Osteoblast (primary cell): ENCODE measurements at regions not wholly inside any gene's neighbourhood (a gene's known extent, or its start where the extent isn't known, plus 50 kb on each side); places are given as distances from the start of the nearest gene placed in this dataset.

Source experiments
- DNase-seq: peaks from one replicate; pipeline ENCODE4 v3.0.0; 2011; ENCODE audit warnings: low spot score, mixed read lengths; ENCODE audit not compliant: insufficient read length; ENCODE audit errors: missing footprints
- H2AFZ ChIP-seq: 2 replicates; pipeline ENCODE4 v1.6.0; 2011; ENCODE audit warnings: mild to moderate bottlenecking, low read length
- H3K27ac ChIP-seq: 2 replicates; pipeline ENCODE4 v1.5.1; 2011; ENCODE audit warnings: mild to moderate bottlenecking, low read depth, low read length, moderate library complexity
- H3K27me3 ChIP-seq: 2 replicates; pipeline ENCODE4 v1.6.0; 2012; ENCODE audit warnings: mild to moderate bottlenecking, control low read depth, inconsistent platforms, low read length, moderate library complexity; ENCODE audit not compliant: insufficient read depth
- H3K36me3 ChIP-seq: 2 replicates; pipeline ENCODE4 v1.5.1; 2011; ENCODE audit warnings: mild to moderate bottlenecking, low read length, control low read depth, moderate library complexity; ENCODE audit not compliant: insufficient read depth
- H3K4me1 ChIP-seq: 2 replicates; pipeline ENCODE4 v1.5.1; 2011; ENCODE audit warnings: mild to moderate bottlenecking, low read length, control low read depth, moderate library complexity; ENCODE audit not compliant: insufficient read depth
- H3K4me2 ChIP-seq: 2 replicates; pipeline ENCODE4 v1.6.0; 2011; ENCODE audit warnings: mild to moderate bottlenecking, low read length; ENCODE audit not compliant: insufficient read depth
- H3K4me3 ChIP-seq: fragments of 200-600 bp; sonication (generic); 3 replicates; pipeline ENCODE4 v1.5.1; 2012; ENCODE audit warnings: mild to moderate bottlenecking, low read length, inconsistent platforms; ENCODE audit not compliant: insufficient read depth
- H3K79me2 ChIP-seq: 2 replicates; pipeline ENCODE4 v1.6.0; 2012; ENCODE audit warnings: mild to moderate bottlenecking, low read length, control low read depth, inconsistent platforms; ENCODE audit not compliant: insufficient read depth
- H3K9me3 ChIP-seq: 2 replicates; pipeline ENCODE4 v1.5.1; 2011; ENCODE audit warnings: low read depth, low read length, control low read depth
- H4K20me1 ChIP-seq: 2 replicates; pipeline ENCODE4 v1.6.0; 2012; ENCODE audit warnings: mild to moderate bottlenecking, low read length, control low read depth; ENCODE audit not compliant: insufficient read depth
- TF ChIP-seq, protein P1 (sequence below): IDR thresholded peaks from 2 replicates; pipeline ENCODE4 v1.5.1; 2011; ENCODE audit warnings: mild to moderate bottlenecking, low read depth, low read length, moderate library complexity; ENCODE audit errors: extremely low read depth

DNA sequence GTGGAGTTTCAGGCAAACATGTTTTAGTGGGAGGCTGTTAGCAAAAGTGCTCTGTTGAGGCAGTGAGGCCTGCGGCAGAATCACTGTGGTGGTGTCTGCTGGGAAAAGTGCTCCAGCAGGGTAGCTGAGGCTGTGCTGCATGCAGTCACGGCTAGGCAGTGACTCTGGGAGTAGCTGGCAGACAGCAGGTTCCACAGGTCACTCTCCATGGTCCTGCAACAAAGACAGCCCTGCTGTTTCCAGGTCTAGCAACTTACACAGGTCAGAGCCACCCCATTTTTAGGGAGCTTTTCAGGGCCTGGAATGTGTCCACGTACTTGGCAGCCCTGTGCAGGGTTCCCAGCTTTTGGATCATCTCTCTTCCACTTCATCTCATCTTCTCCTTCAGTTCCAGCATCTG is 184.3 kb downstream of the NAA11 start:
- H3K27me3 ChIP-seq, result no peaks in the 10 kb centered on the region
- DNase-seq, result no peak

DNA sequence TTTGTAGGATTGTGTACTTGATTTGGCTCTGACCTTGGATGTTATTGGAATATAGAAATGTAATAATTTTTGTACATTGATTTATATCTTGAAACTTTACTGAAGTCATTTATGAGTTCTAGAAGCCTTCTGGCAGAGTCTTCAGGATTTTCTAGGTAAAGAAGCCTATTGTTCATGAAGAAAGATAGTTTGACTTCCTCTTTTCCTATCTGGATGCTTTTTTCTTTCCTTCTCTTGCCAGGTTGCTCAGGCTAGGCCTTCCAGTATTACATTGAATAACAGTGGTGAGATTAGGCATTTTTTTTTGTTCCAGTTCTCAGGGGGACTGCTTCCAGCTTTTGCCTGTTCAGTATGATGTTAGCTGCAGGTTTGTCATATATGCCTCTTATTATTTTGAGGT is 191.1 kb downstream of the NAA11 start:
- Histone ChIP-seq H3K27me3 (no peaks in the 10 kb centered on the region), H4K20me1 (no peaks in the 10 kb centered on the region), H3K4me1 (no peaks in the 10 kb centered on the region), H2AFZ (no peak overlapping the region), H3K4me3 (no peak overlapping the region), H3K4me2 (no peak overlapping the region), H3K79me2 (no peaks in the 10 kb centered on the region), H3K27ac (no peak overlapping the region), H3K9me3 (no peaks in the 10 kb centered on the region), H3K36me3 (no peaks in the 10 kb centered on the region)
- DNase-seq, result no peak
- TF ChIP-seq, protein P1, sequence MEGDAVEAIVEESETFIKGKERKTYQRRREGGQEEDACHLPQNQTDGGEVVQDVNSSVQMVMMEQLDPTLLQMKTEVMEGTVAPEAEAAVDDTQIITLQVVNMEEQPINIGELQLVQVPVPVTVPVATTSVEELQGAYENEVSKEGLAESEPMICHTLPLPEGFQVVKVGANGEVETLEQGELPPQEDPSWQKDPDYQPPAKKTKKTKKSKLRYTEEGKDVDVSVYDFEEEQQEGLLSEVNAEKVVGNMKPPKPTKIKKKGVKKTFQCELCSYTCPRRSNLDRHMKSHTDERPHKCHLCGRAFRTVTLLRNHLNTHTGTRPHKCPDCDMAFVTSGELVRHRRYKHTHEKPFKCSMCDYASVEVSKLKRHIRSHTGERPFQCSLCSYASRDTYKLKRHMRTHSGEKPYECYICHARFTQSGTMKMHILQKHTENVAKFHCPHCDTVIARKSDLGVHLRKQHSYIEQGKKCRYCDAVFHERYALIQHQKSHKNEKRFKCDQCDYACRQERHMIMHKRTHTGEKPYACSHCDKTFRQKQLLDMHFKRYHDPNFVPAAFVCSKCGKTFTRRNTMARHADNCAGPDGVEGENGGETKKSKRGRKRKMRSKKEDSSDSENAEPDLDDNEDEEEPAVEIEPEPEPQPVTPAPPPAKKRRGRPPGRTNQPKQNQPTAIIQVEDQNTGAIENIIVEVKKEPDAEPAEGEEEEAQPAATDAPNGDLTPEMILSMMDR, result no peak

More for the DNA sequence above, 184.3 kb downstream of the NAA11 start:
- H2AFZ ChIP-seq, result no peak overlapping the region
- no peaks in the 10 kb centered on the region for H3K36me3 ChIP-seq
- no peak overlapping the region for H3K27ac ChIP-seq
- H3K4me1 ChIP-seq, result no peaks in the 10 kb centered on the region
- H3K9me3 ChIP-seq, result no peaks in the 10 kb centered on the region
- no peak overlapping the region for H3K4me2 ChIP-seq
- H3K79me2 ChIP-seq, result no peaks in the 10 kb centered on the region
- H4K20me1 ChIP-seq, result no peaks in the 10 kb centered on the region
- TF ChIP-seq, protein P1, result no peak
- H3K4me3 ChIP-seq, result no peak overlapping the region

DNA sequence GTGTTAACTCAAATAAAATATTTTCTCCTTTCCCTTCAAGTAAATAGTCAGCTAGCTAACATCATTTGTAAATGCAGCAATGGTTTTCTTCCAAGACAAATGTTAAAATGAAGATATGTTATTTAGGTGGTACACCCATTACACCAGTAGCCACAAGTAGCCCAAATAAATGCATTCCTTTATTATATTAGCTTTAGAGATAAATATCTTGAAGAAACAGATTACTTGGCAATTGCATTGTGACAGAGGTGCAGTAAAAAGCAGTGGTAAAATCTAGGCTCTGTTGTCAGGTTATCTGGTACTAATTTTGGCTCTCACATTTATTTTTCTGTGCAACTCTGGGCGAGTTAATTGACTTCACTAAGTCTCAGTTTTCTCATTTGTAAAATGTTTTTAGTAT is 193.0 kb downstream of the NAA11 start:
- no peaks in the 10 kb centered on the region for H3K79me2 ChIP-seq
- peaks cover 3% of the 10 kb centered on the region for H3K9me3 ChIP-seq
- TF ChIP-seq, protein P1, result no peak
- H4K20me1 ChIP-seq, result no peaks in the 10 kb centered on the region
- no peak overlapping the region for H3K27ac ChIP-seq
- no peak overlapping the region for H2AFZ ChIP-seq
- no peaks in the 10 kb centered on the region for H3K36me3 ChIP-seq
- no peaks in the 10 kb centered on the region for H3K4me1 ChIP-seq
- H3K4me3 ChIP-seq, result no peak overlapping the region
- H3K4me2 ChIP-seq, result no peak overlapping the region
- no peak for DNase-seq
- no peaks in the 10 kb centered on the region for H3K27me3 ChIP-seq

DNA sequence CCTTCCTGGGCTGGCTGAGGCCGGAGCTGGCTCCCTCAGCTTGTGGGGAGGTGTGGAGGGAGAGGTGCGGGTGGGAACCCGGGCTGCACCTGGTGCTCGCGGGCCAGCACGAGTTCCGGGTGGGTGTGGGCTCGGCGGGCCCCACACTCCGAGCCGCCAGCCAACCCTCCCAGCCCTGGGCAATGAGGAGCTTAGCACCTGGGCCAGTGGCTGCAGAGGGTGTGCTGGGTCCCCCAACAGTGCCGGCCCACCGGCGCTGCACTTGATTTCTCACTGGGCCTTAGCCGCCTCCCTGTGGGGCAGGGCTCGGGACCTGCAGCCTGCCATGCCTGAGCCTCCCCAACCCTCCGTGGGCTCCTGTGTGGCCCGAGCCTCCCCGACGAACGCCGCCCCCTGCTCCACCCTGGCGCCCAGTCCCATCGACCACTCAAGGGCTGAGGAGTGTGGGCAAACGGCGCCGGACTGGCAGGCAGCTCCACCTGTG is 182.7 kb upstream of the PAQR3 start:
- no peaks in the 10 kb centered on the region for H3K4me1 ChIP-seq
- H3K36me3 ChIP-seq, result no peaks in the 10 kb centered on the region
- H3K27me3 ChIP-seq, result no peaks in the 10 kb centered on the region
- H3K79me2 ChIP-seq, result no peaks in the 10 kb centered on the region
- no peak overlapping the region for H3K4me3 ChIP-seq
- no peak overlapping the region for H2AFZ ChIP-seq
- TF ChIP-seq, protein P1, result no peak
- no peak overlapping the region for H3K27ac ChIP-seq
- H3K9me3 ChIP-seq, result no peaks in the 10 kb centered on the region
- no peak overlapping the region for H3K4me2 ChIP-seq
- no peaks in the 10 kb centered on the region for H4K20me1 ChIP-seq
- no peak for DNase-seq
